Peyer's patch (tissue), 4 donors: ENCODE measurements at regions not wholly inside any gene's neighbourhood (a gene's known extent, or its start where the extent isn't known, plus 50 kb on each side); places are given as distances from the start of the nearest gene placed in this dataset.

ENCODE experiments used
- CTCF ChIP-seq, 6 experiments: fragments of 450-650 bp in 4 of 6; fragments of 200-600 bp in 2 of 6; sonication (generic) in 1 of 6; IDR thresholded peaks; one replicate each; pipeline ENCODE4 v1.5.1; 2017 to 2019; ENCODE audit warnings: antibody characterized with exemption in 6 of 6, mild to moderate bottlenecking in 3 of 6, moderate library complexity in 1 of 6
- POLR2A ChIP-seq, 2 donors: fragments of 450-650 bp; IDR thresholded peaks; one replicate each; pipeline ENCODE4 v1.5.1; 2017; ENCODE audit warnings: antibody characterized with exemption in 2 of 2, mild to moderate bottlenecking in 2 of 2, moderate library complexity in 2 of 2

- no peak for TF ChIP-seq CTCF (IDR thresholded peaks at IDR 0.05)
- no peak for TF ChIP-seq POLR2A (IDR thresholded peaks at IDR 0.05)
These were observed 155.7 kb downstream of the IRS1 start for GRCh38 chr2:226643946-226644282.
